22Rv1 (cell line): ENCODE measurements at regions not wholly inside any gene's neighbourhood (a gene's known extent, or its start where the extent isn't known, plus 50 kb on each side); places are given as distances from the start of the nearest gene placed in this dataset.

Experiments used
- CTCF ChIP-seq: fragments of 450-650 bp; IDR thresholded peaks from 2 replicates; pipeline ENCODE4 v1.5.1; 2017; ENCODE audit warnings: mild to moderate bottlenecking
- ZFX ChIP-seq: fragments of 450-650 bp; IDR thresholded peaks from 2 replicates; pipeline ENCODE4 v1.6.1; 2017; ENCODE audit warnings: antibody characterized with exemption, borderline replicate concordance

GRCh38 chr20:6241591-6241990 is 118.8 kb upstream of the FERMT1 start:
- TF ChIP-seq CTCF (no peak), ZFX (no peak)
